HAP-1 (cell line): ENCODE measurements at regions not wholly inside any gene's neighbourhood (a gene's known extent, or its start where the extent isn't known, plus 50 kb on each side); places are given as distances from the start of the nearest gene placed in this dataset.

ENCODE experiments used
- DNase-seq, 2 experiments: peaks; one replicate each; pipeline ENCODE4 v3.0.0-alpha.2; 2016 to 2020; ENCODE audit warnings: low spot score in 2 of 2
- H3K27me3 ChIP-seq: fragments of 250-450 bp; sonication (Bioruptor Pico); 2 replicates; pipeline ENCODE4 v1.5.1; 2020; ENCODE audit warnings: low read depth, mild to moderate bottlenecking, moderate library complexity
- H3K36me3 ChIP-seq: fragments of 250-450 bp; sonication (Bioruptor Pico); replicated peaks from 2 replicates; pipeline ENCODE4 v1.5.1; 2020; ENCODE audit warnings: mild to moderate bottlenecking
- H3K4me1 ChIP-seq: fragments of 250-450 bp; sonication (Bioruptor Pico); 2 replicates; pipeline ENCODE4 v1.5.1; 2020; ENCODE audit warnings: mild to moderate bottlenecking
- H3K4me3 ChIP-seq: fragments of 250-450 bp; sonication (Bioruptor Pico); 2 replicates; pipeline ENCODE4 v1.5.1; 2020; ENCODE audit warnings: mild to moderate bottlenecking, moderate library complexity
- H3K9me3 ChIP-seq: fragments of 250-450 bp; sonication (Bioruptor Pico); 2 replicates; pipeline ENCODE4 v1.5.1; 2020; ENCODE audit warnings: mild to moderate bottlenecking, moderate library complexity
- in situ Hi-C: fragments of 300-500 bp; cut with MboI; formaldehyde crosslinking; loops from 3 replicates; pipeline ENCODE4 v1.14.3; 2020; ENCODE audit warnings: low sequenced_read_pairs, inconsistent platforms, mixed read lengths

GRCh38 chr15:94535298-94536048, 304.1 kb downstream of the MCTP2 start:
- no peak overlapping the region for H3K4me3 ChIP-seq
- H3K9me3 ChIP-seq = no peaks in the 10 kb centered on the region
- no peaks in the 10 kb centered on the region for H3K27me3 ChIP-seq
- no peaks in the 10 kb centered on the region for H3K36me3 ChIP-seq
- DNase-seq = no peak
- in situ Hi-C loops = no loop called here
- H3K4me1 ChIP-seq = no peaks in the 10 kb centered on the region

DNA sequence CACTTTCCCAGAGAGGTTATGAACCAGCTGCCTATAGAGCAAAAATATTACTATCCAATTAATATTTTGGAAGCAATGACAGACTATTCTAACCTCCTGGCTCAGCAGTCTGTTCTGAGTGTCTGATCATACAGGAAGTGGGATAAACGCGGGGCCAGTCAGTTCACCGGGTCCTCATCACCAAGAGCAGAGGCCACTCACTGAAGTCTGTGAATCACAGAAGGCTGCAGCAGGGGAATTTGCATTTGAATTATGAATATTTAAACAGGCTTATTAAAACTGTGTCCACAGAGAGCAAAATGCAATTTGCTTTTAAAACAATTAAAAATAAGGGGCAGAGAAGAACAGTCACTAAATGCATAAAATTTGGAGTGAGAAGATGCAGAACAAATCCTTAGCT, 305.2 kb downstream of the MCTP2 start:
- no peak for DNase-seq
- in situ Hi-C loops = no loop called here
- Histone ChIP-seq H3K9me3 (no peaks in the 10 kb centered on the region), H3K27me3 (no peaks in the 10 kb centered on the region), H3K4me1 (no peaks in the 10 kb centered on the region), H3K36me3 (no peaks in the 10 kb centered on the region), H3K4me3 (no peak overlapping the region)

DNA sequence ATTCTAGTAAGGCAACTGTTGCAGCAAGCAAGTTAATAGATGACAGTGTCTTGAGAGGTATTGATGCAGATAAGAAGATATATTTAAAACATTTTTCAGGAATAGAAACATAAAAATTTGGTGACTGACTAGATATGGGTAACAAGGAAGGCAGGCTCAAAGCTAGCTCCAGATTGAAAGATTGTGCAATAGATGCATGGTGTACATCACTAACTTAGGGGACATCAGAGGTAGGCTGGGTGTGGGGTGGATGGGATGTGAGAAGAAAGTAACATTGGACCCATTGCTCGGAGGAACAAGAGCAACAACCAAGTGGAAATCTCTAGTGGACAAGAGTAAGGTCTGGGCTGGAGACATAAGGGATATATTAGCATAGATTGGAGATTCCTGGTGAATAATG, 306.9 kb downstream of the MCTP2 start:
- Histone ChIP-seq H3K27me3 (no peaks in the 10 kb centered on the region), H3K4me3 (no peak overlapping the region), H3K4me1 (no peaks in the 10 kb centered on the region), H3K36me3 (no peaks in the 10 kb centered on the region), H3K9me3 (no peaks in the 10 kb centered on the region)
- in situ Hi-C loops = no loop called here
- no peak for DNase-seq

GRCh38 chr15:94542391-94542790, 311.0 kb downstream of the MCTP2 start:
- no peaks in the 10 kb centered on the region for H3K27me3 ChIP-seq
- no peak overlapping the region for H3K4me3 ChIP-seq
- no peak for DNase-seq
- in situ Hi-C loops = no loop called here
- H3K36me3 ChIP-seq = no peaks in the 10 kb centered on the region
- no peaks in the 10 kb centered on the region for H3K4me1 ChIP-seq
- no peaks in the 10 kb centered on the region for H3K9me3 ChIP-seq

- in situ Hi-C loops = no loop called here
- no peak overlapping the region for H3K4me3 ChIP-seq
- no peak for DNase-seq
- H3K9me3 ChIP-seq = no peaks in the 10 kb centered on the region
- H3K36me3 ChIP-seq = no peaks in the 10 kb centered on the region
- H3K27me3 ChIP-seq = no peaks in the 10 kb centered on the region
- no peaks in the 10 kb centered on the region for H3K4me1 ChIP-seq
These were observed 315.4 kb downstream of the MCTP2 start for GRCh38 chr15:94546808-94547207.

DNA sequence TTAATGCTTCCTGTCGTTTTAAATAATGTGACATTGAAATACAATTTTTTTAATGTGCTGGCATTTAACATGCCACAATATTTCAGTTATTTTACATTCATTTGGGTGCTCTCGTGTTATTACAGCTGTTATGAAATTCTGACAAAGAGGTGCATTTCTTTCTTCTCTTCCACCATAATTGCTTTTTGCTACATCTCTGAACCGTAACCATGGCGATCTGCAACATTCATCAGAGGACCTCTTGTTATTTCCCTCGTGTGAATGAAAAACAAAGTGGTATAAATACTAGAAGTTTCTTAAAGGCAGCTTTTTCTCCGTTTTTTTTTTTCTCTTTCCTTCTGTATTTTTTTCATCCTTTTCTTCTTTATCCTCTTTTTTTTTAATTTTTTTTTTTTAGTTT, 316.4 kb downstream of the MCTP2 start:
- H3K9me3 ChIP-seq = no peaks in the 10 kb centered on the region
- no peaks in the 10 kb centered on the region for H3K36me3 ChIP-seq
- H3K27me3 ChIP-seq = no peaks in the 10 kb centered on the region
- DNase-seq = no peak
- no peak overlapping the region for H3K4me3 ChIP-seq
- in situ Hi-C loops = no loop called here
- no peaks in the 10 kb centered on the region for H3K4me1 ChIP-seq

DNA sequence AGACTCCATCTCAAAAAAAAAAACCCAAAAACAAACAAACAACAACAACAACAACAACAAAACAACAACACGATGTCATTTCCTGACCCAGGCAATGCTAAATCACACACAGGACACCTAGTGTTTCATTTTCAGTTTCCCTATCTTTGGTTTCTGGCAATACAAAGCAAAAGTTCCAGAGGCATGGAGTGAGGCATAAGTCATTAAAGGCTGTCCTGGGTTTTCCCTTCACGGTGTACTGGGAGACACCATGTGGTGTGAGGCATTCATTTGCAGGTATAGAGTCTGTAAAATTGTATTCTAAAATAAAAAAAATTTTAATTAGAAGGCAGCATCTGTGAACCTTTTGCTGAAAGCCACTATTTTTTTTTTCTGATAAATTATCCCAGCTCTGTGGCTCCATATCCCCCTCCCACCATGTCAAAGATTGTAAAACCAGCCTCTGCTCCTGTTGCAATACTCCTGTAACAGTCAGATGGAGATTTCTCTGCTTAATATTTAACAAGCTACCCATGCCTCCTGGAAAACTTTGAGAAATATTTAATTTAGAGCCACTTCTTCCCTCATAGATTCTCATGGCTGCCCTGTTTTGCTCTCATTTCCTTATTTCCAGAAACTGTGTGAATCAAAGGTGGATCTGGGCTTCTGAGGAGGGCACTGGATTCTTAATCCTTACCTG, 324.6 kb downstream of the MCTP2 start:
- in situ Hi-C loops = no loop called here
- Histone ChIP-seq H3K27me3 (no peaks in the 10 kb centered on the region), H3K4me3 (no peak overlapping the region), H3K9me3 (no peaks in the 10 kb centered on the region), H3K4me1 (no peaks in the 10 kb centered on the region), H3K36me3 (no peaks in the 10 kb centered on the region)
- DNase-seq = no peak

GRCh38 chr15:94561036-94561689, 329.8 kb downstream of the MCTP2 start:
- DNase-seq = no peak
- H3K4me3 ChIP-seq = no peak overlapping the region
- no peaks in the 10 kb centered on the region for H3K9me3 ChIP-seq
- in situ Hi-C loops = no loop called here
- H3K4me1 ChIP-seq = no peaks in the 10 kb centered on the region
- H3K27me3 ChIP-seq = no peaks in the 10 kb centered on the region
- H3K36me3 ChIP-seq = no peaks in the 10 kb centered on the region

- Histone ChIP-seq H3K9me3 (no peaks in the 10 kb centered on the region), H3K4me1 (no peaks in the 10 kb centered on the region), H3K27me3 (no peaks in the 10 kb centered on the region), H3K36me3 (no peaks in the 10 kb centered on the region), H3K4me3 (no peak overlapping the region)
- in situ Hi-C loops = no loop called here
- no peak for DNase-seq
These were observed 332.1 kb downstream of the MCTP2 start for GRCh38 chr15:94563456-94563855.

DNA sequence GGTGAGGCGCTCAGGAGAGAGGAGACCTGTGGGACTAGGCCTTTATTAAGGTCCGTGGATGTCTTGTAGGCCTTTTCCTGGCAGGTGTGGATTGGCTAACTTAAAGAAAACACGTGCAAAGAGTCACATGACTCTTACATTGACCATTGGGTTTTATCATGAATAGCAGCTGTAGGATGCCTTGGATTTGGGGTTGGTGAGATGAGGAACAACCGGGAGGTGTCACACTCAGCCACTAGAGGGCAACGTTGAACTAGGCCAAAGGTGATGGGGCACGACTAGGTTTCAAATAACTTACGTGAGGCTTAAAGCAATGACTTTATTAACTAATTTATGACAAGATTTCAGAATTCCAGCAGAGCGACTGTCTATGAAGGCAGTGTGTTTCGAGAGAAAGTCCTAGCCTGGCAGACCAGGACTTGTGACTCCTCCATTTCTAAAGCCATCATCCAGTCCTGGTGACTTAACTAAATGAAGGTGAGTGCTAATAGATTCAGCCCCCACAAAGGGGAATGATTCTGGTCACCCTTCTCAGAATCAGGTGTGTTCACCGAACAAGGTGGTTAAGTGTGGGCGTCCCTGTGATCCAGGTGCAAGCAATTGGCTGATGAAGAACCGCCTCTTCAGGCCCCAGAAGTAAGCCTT, 345.6 kb downstream of the MCTP2 start:
- in situ Hi-C loops = no loop called here
- no peaks in the 10 kb centered on the region for H3K9me3 ChIP-seq
- no peaks in the 10 kb centered on the region for H3K4me1 ChIP-seq
- H3K36me3 ChIP-seq = no peaks in the 10 kb centered on the region
- peak; percentile 14 to 52 for DNase-seq
- H3K4me3 ChIP-seq = no peak overlapping the region
- H3K27me3 ChIP-seq = no peaks in the 10 kb centered on the region

- Histone ChIP-seq H3K27me3 (no peaks in the 10 kb centered on the region), H3K4me1 (no peaks in the 10 kb centered on the region), H3K36me3 (no peaks in the 10 kb centered on the region), H3K9me3 (no peaks in the 10 kb centered on the region), H3K4me3 (no peak overlapping the region)
- DNase-seq = no peak
- in situ Hi-C loops = no loop called here
These were observed 347.9 kb downstream of the MCTP2 start for GRCh38 chr15:94579286-94579685.

- Histone ChIP-seq H3K4me1 (no peaks in the 10 kb centered on the region), H3K36me3 (no peaks in the 10 kb centered on the region), H3K4me3 (no peak overlapping the region), H3K27me3 (peaks cover 3% of the 10 kb centered on the region; the same call in 1 of the 2 replicates), H3K9me3 (no peaks in the 10 kb centered on the region)
- DNase-seq = no peak
- in situ Hi-C loops = no loop called here
These were observed 349.0 kb downstream of the MCTP2 start for GRCh38 chr15:94580211-94580885.

DNA sequence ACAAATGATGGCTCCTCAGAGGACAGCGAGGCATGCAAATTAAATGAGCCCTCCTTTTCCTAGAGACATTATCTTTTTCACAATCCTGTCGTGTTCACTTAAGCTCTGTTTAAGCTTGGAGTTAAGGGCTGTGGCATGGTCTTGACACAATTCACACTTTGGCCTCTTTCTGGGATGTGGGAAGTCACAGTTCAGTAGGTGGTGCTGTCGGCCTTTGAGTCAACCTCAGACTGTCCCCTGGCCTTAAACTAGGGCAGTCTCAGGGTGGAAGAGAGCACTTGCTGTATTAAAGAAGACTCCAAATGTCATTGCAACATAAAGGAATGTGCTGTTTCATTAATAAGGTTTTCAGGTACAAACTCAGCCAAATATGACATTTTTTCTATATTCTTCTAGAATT, 351.0 kb downstream of the MCTP2 start:
- H3K4me1 ChIP-seq = no peaks in the 10 kb centered on the region
- in situ Hi-C loops = no loop called here
- H3K4me3 ChIP-seq = no peak overlapping the region
- no peaks in the 10 kb centered on the region for H3K36me3 ChIP-seq
- H3K9me3 ChIP-seq = no peaks in the 10 kb centered on the region
- DNase-seq = peak in 1 of 2 experiments; percentile 8
- peaks cover 3% of the 10 kb centered on the region; the same call in 1 of the 2 replicates for H3K27me3 ChIP-seq
